ENCODE measurements at regions not wholly inside any gene's neighbourhood (a gene's known extent, or its start where the extent isn't known, plus 50 kb on each side); places are given as distances from the start of the nearest gene placed in this dataset.

DNA sequence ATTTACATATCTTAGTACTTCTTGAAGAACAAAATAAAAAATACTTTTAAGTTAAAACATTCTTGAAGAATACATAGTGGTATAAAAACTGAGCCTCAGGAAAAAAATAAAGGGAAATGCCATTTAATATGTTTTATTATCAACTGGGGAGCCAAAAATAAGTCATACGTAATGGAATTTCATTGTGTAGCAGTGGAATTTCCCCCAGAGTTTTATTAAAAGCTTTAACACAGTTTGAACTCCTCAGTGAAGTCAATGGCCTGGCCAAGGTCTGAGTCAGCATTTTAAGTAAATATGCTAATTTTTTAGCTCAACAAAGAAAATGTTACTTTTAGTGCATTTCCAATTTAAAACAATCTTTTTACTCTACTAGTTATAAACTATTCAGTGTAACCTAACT, 350.1 kb upstream of the ATP2B1 start:
- no peak for DNase-seq (ENCODE audit: low read depth)
- TF ChIP-seq, protein P1, sequence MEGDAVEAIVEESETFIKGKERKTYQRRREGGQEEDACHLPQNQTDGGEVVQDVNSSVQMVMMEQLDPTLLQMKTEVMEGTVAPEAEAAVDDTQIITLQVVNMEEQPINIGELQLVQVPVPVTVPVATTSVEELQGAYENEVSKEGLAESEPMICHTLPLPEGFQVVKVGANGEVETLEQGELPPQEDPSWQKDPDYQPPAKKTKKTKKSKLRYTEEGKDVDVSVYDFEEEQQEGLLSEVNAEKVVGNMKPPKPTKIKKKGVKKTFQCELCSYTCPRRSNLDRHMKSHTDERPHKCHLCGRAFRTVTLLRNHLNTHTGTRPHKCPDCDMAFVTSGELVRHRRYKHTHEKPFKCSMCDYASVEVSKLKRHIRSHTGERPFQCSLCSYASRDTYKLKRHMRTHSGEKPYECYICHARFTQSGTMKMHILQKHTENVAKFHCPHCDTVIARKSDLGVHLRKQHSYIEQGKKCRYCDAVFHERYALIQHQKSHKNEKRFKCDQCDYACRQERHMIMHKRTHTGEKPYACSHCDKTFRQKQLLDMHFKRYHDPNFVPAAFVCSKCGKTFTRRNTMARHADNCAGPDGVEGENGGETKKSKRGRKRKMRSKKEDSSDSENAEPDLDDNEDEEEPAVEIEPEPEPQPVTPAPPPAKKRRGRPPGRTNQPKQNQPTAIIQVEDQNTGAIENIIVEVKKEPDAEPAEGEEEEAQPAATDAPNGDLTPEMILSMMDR (IDR thresholded peaks at IDR 0.05; ENCODE audit: control insufficient read depth, extremely low read depth, insufficient read depth): no peak
- no peak overlapping the region for H3K4me3 ChIP-seq (ENCODE audit: low read depth, low read length)

DNA sequence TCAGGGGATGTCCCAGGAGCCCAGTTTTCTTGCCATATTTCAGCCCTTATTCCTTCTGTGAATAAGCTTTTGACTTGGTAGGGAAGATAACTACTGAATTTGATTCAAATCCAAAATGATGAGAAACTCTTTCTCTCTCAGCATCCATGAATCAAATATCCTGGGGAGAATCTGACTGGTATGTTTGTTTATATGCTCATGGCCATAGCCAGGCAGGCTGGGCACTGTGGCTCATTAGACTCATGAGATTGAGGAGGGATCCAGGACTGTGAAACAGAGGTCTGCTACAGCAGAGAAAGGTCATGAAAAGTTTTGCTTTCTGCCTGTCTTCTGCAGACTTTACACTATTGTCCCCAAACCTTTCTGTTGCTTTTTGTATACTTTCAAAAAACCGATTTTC, 346.4 kb upstream of the ATP2B1 start:
- no peak overlapping the region for H3K4me3 ChIP-seq (ENCODE audit: low read depth, low read length)
- no peak for DNase-seq (ENCODE audit: low read depth)
- TF ChIP-seq, protein P1 (IDR thresholded peaks at IDR 0.05; ENCODE audit: control insufficient read depth, extremely low read depth, insufficient read depth): no peak

DNA sequence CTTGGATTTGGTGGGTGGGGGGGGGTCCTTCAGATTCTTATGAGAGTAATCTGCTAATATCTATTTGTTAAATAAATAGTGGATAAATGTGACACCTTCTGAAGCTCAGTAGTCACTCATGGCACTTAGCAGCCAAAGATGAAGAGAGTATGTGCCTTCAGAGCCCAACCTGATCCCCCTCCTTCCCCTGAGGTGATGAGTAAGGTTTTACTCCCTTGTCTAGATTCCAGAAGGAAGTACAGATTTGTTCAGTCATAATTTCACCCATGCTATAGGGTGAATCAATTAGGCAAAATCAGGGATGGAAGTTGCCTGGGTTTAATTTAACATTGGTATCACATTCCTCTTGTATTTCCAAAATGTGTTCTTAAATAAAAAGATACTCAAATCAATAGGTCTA, 340.3 kb upstream of the ATP2B1 start:
- H3K4me3 ChIP-seq (ENCODE audit: low read depth, low read length): no peak overlapping the region
- TF ChIP-seq, protein P1 (IDR thresholded peaks at IDR 0.05; ENCODE audit: control insufficient read depth, extremely low read depth, insufficient read depth): no peak
- DNase-seq (ENCODE audit: low read depth): no peak

DNA sequence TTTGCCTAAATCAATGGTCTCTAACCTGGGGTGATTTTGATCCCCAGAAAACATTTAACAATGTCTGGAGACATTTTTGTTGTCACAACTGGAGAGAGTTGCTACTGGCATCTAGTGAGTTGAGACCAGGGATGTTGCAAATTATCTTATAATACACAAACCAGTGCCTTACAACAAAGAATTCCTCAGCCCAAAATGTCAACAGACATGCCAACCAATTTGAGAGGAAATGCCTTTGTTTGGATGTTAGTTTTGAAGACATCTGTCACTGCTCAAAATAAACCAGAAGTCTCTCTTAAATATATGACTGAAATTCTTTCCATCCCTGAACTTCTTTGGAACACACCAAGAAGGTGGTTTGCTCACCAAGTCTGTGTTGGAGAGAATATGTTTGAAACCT, 336.9 kb upstream of the ATP2B1 start:
- H3K4me3 ChIP-seq (ENCODE audit: low read depth, low read length): no peak overlapping the region
- DNase-seq (ENCODE audit: low read depth): no peak
- TF ChIP-seq, protein P1 (IDR thresholded peaks at IDR 0.05; ENCODE audit: control insufficient read depth, extremely low read depth, insufficient read depth): no peak

DNA sequence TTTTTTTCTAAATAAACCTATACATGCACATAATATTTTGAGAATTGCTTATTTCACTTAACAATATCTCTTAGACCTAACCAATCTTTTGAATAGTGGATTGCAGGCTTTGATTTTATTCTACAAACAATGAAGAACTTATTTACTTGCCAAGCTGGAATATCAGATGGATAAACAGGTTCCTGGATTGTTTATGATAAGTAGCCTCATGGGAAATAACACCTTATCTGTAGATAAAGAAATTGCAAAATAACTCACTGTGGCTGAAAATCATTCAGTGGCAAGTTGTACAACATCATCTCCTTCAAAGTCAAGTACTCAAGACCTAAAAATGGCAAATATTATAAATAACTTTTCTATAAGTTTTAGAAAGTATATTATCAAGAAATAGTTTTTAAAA, 335.4 kb upstream of the ATP2B1 start:
- H3K4me3 ChIP-seq (ENCODE audit: low read depth, low read length): no peak overlapping the region
- peak; percentile 54 for DNase-seq (ENCODE audit: low read depth)
- TF ChIP-seq, protein P1 (IDR thresholded peaks at IDR 0.05; ENCODE audit: control insufficient read depth, extremely low read depth, insufficient read depth): no peak

DNA sequence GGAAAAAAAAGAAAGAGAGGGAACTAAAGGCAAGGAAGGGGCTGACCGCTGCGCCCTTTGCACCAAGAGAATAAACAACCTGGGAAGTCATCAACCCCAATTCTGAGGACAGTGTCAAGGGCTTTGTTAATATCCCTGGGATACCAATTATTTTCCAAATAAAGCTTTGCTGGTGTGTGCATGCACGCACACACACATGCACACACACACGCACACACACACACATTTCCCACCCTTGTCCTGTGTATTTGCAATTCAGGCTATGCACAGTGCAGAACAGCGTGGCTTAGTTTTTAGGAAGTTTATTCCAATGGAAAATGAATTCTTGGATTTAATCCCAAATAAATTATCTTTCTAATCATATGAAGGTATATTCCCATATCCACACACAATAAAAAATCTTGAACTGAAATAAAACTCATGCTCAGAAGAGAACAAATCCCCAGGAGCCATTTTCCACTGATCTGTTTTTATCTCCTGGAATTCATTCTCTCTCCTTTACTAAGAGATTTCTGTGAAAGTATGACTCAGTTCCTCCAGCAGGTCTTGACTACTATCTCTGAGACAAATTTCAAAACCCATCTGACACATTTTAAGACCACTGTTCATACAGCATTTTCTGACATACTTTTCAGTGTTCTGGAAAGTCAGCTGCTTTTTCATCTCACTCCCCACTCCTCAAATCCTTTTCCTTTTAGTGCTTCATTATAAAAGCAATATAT, 334.4 kb upstream of the ATP2B1 start:
- no peak for DNase-seq (ENCODE audit: low read depth)
- TF ChIP-seq, protein P1 (IDR thresholded peaks at IDR 0.05; ENCODE audit: control insufficient read depth, extremely low read depth, insufficient read depth): no peak

DNA sequence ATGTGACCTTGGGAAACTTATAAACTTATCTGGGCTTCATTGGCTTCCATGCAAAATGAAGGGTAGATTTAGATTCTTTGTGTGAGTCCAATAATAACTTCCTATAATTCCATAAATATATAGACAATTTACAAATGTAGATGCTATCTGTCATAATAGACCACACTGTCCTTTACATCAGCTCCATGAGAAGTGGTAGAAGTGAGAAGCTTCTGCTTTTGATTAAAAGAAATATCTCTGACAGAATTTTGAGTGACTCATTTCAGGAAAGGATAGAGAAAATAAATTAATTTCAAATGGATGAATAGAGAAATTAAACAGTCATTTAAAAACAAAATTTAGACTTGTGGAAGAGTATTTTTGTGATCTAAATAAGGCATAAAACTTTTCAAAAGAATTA, 329.7 kb upstream of the ATP2B1 start:
- TF ChIP-seq, protein P1 (IDR thresholded peaks at IDR 0.05; ENCODE audit: control insufficient read depth, extremely low read depth, insufficient read depth): no peak
- no peak overlapping the region for H3K4me3 ChIP-seq (ENCODE audit: low read depth, low read length)
- DNase-seq (ENCODE audit: low read depth): no peak

More for the DNA sequence above, 334.4 kb upstream of the ATP2B1 start:
- no peak overlapping the region for H3K4me3 ChIP-seq (ENCODE audit: low read depth, low read length)

Measured in LNCaP clone FGC (cell line).